Small intestine (tissue), 7 donors: ENCODE measurements at regions not wholly inside any gene's neighbourhood (a gene's known extent, or its start where the extent isn't known, plus 50 kb on each side); places are given as distances from the start of the nearest gene placed in this dataset.
A peak's percentile ranks its signal among the peaks of the same experiment; 100 is the strongest.

Experiments
- DNase-seq, 2 donors: peaks; one replicate each; pipeline versions ENCODE4 v3.0.0 to v3.0.0-alpha.2; 2013
- FAIRE-seq: peaks from 2 replicates; lab custom pipeline; 2012; peaks lifted over from hg19 to GRCh38; lab: Jason Lieb, UNC
- H3K27ac ChIP-seq, 3 donors: one replicate each; pipeline ENCODE4 v1.5.1; 2013; ENCODE audit warnings: low read length in 2 of 3, mild to moderate bottlenecking in 2 of 3, control low read depth in 1 of 3, inconsistent platforms in 1 of 3, low read depth in 1 of 3, moderate library complexity in 1 of 3
- H3K27me3 ChIP-seq, 3 donors: one replicate each; pipeline ENCODE4 v1.6.1; 2013; ENCODE audit warnings: low read length in 3 of 3, inconsistent platforms in 1 of 3; ENCODE audit not compliant: control insufficient read depth in 3 of 3, insufficient read depth in 3 of 3
- H3K36me3 ChIP-seq, 3 donors: one replicate each; pipeline ENCODE4 v1.6.1; 2013; ENCODE audit warnings: low read length in 3 of 3, inconsistent platforms in 1 of 3, low read depth in 1 of 3, mild to moderate bottlenecking in 1 of 3, moderate library complexity in 1 of 3; ENCODE audit not compliant: control insufficient read depth in 3 of 3, insufficient read depth in 2 of 3
- H3K4me1 ChIP-seq, 3 donors: one replicate each; pipeline ENCODE4 v1.6.1; 2013; ENCODE audit warnings: low read length in 2 of 3, inconsistent platforms in 1 of 3, low read depth in 1 of 3, mild to moderate bottlenecking in 1 of 3, moderate library complexity in 1 of 3; ENCODE audit not compliant: control insufficient read depth in 3 of 3, insufficient read depth in 2 of 3
- H3K4me3 ChIP-seq, 3 donors: one replicate each; pipeline ENCODE4 v1.5.1; 2013; ENCODE audit warnings: low read length in 3 of 3, control low read depth in 1 of 3, inconsistent platforms in 1 of 3, low read depth in 1 of 3, mild to moderate bottlenecking in 1 of 3, moderate library complexity in 1 of 3
- H3K9me3 ChIP-seq, 2 donors: one replicate each; pipeline ENCODE4 v1.6.1; 2013; ENCODE audit warnings: low read depth in 1 of 2, low read length in 1 of 2; ENCODE audit not compliant: control insufficient read depth in 2 of 2, insufficient read depth in 1 of 2
- WGBS, 3 donors: extraction: QIAGEN DNeasy Blood & Tissue Kit; methylation state at CpG; one replicate each; pipeline ENCODE4 v1.1.7; 2013; 5-methylcytosine and 5-hydroxymethylcytosine counted together
- donor health status: healthy with polysubstance abuse.
- donor health status: control.
- donor health status: control.
- donor health status: Bipolar disorder and iron deficiency.
- donor health status: healthy.

DNA sequence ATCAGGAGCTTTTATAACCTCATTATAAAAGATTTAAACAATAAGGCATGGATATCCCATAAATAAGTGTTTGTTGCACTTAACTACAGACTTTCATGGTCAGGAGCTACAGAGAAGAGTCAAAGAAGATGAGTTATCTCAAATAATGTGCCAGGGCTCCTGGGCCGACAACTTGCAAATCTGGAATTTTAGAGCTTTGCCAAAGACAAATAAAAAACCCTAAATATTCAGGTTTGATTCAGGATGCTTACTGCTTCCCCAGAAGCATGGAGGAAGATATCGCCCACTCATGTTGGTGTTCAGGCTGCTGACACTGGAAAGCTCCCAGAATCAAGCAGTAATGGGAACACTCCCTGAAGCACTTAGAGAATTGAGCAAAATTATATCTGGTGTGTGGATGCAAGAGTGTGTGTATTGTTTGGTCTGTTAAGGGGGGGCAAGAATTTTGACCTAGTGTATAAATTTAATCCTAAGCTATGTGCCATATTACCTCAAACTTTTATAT, 176.9 kb upstream of the ESRRG start:
- no peaks in the 10 kb centered on the region for H3K36me3 ChIP-seq
- peaks cover 0 to 29% (median 4%) of the 10 kb centered on the region in 3 donors for H3K4me1 ChIP-seq
- DNase-seq, result no peak
- H3K9me3 ChIP-seq, result no peaks in the 10 kb centered on the region
- no peaks in the 10 kb centered on the region for H3K27me3 ChIP-seq
- FAIRE-seq, result no peak
- no peak overlapping the region for H3K4me3 ChIP-seq
- 91 to 96% (median 95%) methylated on average over 2 of the region's 2 CpGs for WGBS, 3 donors
- H3K27ac ChIP-seq, result no peak overlapping the region

DNA sequence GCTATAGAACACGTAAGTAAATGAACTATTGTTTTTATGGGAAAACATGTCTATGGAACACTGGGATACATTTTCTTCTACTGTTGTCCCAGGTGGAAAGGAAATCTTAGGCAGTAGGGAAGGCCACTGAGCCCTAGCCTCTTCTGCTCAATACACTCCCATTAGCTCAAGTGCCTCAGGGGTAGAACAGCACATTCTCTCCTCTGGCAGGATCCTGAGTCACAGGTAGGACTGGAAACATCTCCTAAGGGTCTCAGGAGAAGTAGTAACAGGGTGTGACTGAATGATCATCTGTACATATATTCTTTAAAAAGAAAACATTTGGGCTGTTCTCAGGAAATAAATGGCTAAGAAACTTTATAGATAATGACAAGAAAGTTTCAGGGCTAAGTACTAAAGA, 175.6 kb upstream of the ESRRG start:
- no peaks in the 10 kb centered on the region for H3K9me3 ChIP-seq
- H3K36me3 ChIP-seq, result no peaks in the 10 kb centered on the region
- H3K27me3 ChIP-seq, result no peaks in the 10 kb centered on the region
- 94 to 100% (median 97%) methylated on average over 1 of the region's 1 CpG for WGBS, 3 donors
- FAIRE-seq (no peak), DNase-seq (no peak)
- peak overlapping the region in 1 of 3 donors; percentile 14 for H3K27ac ChIP-seq
- H3K4me3 ChIP-seq, result no peak overlapping the region
- H3K4me1 ChIP-seq, result peaks cover 0 to 23% (median 4%) of the 10 kb centered on the region in 3 donors

DNA sequence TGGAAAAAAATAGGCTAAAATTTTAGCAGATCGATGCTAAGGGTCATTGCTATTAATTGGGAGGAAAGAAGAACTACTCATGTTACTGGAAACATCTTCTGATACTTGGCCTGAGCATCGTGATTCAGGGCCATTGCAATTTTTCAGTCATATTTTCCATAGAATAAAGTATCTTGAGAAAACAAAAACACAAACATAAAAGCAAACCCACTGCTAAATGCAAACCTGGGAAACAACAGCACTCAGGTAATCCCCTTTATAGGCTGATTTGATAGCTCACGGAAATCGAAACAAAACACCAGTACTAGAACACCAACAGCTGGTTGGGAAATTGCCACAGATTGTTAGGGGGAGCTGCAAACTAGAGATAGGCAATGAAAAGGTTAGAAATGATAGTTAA, 172.9 kb upstream of the ESRRG start:
- FAIRE-seq (no peak), DNase-seq (no peak)
- Histone ChIP-seq H3K9me3 (no peaks in the 10 kb centered on the region), H3K27ac (no peak overlapping the region), H3K4me3 (no peak overlapping the region), H3K4me1 (peaks cover 0 to 23% (median 1%) of the 10 kb centered on the region in 3 donors), H3K27me3 (no peaks in the 10 kb centered on the region), H3K36me3 (no peaks in the 10 kb centered on the region)
- WGBS, 3 donors, result 77 to 84% (median 77%) methylated on average over 4 of the region's 4 CpGs

GRCh38 chr1:216894494-216894893, 171.3 kb upstream of the ESRRG start:
- H3K36me3 ChIP-seq, result no peaks in the 10 kb centered on the region
- H3K27ac ChIP-seq, result no peak overlapping the region
- no peaks in the 10 kb centered on the region for H3K27me3 ChIP-seq
- 48 to 72% (median 61%) methylated on average over 5 of the region's 5 CpGs for WGBS, 3 donors
- H3K4me1 ChIP-seq, result peaks cover 0 to 21% (median 0%) of the 10 kb centered on the region in 3 donors
- DNase-seq (no peak), FAIRE-seq (no peak)
- H3K4me3 ChIP-seq, result no peak overlapping the region
- no peaks in the 10 kb centered on the region for H3K9me3 ChIP-seq

- Histone ChIP-seq H3K27me3 (no peaks in the 10 kb centered on the region), H3K9me3 (no peaks in the 10 kb centered on the region), H3K4me3 (peak overlapping the region in 1 of 3 donors; percentile 4), H3K4me1 (peaks cover 0 to 30% (median 2%) of the 10 kb centered on the region in 3 donors), H3K27ac (peak overlapping the region in 2 of 3 donors; percentile 1 to 57), H3K36me3 (no peaks in the 10 kb centered on the region)
- DNase-seq (peak; percentile 50 to 57), FAIRE-seq (no peak)
- 28 to 67% (median 41%) methylated on average over 10 of the region's 10 CpGs for WGBS, 3 donors
These were observed 169.4 kb upstream of the ESRRG start for GRCh38 chr1:216892581-216893160.

- Histone ChIP-seq H3K27ac (no peak overlapping the region), H3K9me3 (no peaks in the 10 kb centered on the region), H3K4me3 (no peak overlapping the region), H3K4me1 (peaks cover 0 to 30% (median 2%) of the 10 kb centered on the region in 3 donors), H3K27me3 (no peaks in the 10 kb centered on the region), H3K36me3 (no peaks in the 10 kb centered on the region)
- WGBS, 3 donors, result 90 to 95% (median 94%) methylated on average over 7 of the region's 7 CpGs
- FAIRE-seq (no peak), DNase-seq (no peak)
These were observed 167.6 kb upstream of the ESRRG start for GRCh38 chr1:216890871-216891270.

GRCh38 chr1:216888731-216889130, 165.5 kb upstream of the ESRRG start:
- Histone ChIP-seq H3K4me3 (no peak overlapping the region), H3K36me3 (no peaks in the 10 kb centered on the region), H3K27me3 (no peaks in the 10 kb centered on the region), H3K27ac (peak overlapping the region in 2 of 3 donors; percentile 68 to 77), H3K4me1 (peaks cover 5 to 32% (median 6%) of the 10 kb centered on the region in 3 donors), H3K9me3 (no peaks in the 10 kb centered on the region)
- DNase-seq (peak; percentile 64 to 74), FAIRE-seq (no peak)
- 13 to 45% (median 29%) methylated on average over 5 of the region's 5 CpGs for WGBS, 3 donors

DNA sequence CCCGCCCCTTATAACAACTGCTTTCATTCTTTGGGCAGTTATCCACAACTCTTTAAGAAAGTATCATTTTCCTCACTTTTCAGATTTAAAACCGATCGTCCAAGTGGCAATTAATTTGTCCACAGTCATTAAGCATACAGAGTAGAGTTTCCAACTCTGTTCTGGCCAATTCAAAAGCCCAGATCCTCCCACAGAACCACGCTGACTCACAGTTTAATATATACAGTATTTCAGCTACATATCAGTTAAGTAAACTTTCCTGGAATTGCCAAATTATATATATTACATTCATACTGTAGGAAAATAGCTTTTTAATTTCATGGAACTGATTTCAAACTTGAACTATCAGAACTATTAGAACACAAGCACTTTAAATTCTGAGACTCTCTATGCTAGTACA, 163.8 kb upstream of the ESRRG start:
- 75 to 89% (median 82%) methylated on average over 4 of the region's 4 CpGs for WGBS, 3 donors
- FAIRE-seq, result no peak
- no peaks in the 10 kb centered on the region for H3K9me3 ChIP-seq
- H3K4me3 ChIP-seq, result no peak overlapping the region
- no peak overlapping the region for H3K27ac ChIP-seq
- no peak for DNase-seq
- no peaks in the 10 kb centered on the region for H3K36me3 ChIP-seq
- H3K27me3 ChIP-seq, result no peaks in the 10 kb centered on the region
- H3K4me1 ChIP-seq, result peaks cover 5 to 18% (median 6%) of the 10 kb centered on the region in 3 donors
